ENCODE measurements at regions not wholly inside any gene's neighbourhood (a gene's known extent, or its start where the extent isn't known, plus 50 kb on each side); places are given as distances from the start of the nearest gene placed in this dataset.

- TF ChIP-seq POLR2A (IDR thresholded peaks at IDR 0.05; ENCODE audit: low read length) (no peak), GATA1 (IDR thresholded peaks at IDR 0.05; ENCODE audit: low read depth, low read length) (no peak)
Observed at GRCh38 chr5:36407396-36407795, 105.7 kb upstream of the RANBP3L start.
